GM23338 (cell line): ENCODE measurements at regions not wholly inside any gene's neighbourhood (a gene's known extent, or its start where the extent isn't known, plus 50 kb on each side); places are given as distances from the start of the nearest gene placed in this dataset.

Experiments used
- ATAC-seq: fragments of 200-7000 bp; cut with Tn5 transposase; 3 replicates; pipeline ENCODE4 v1.9.1; 2020
- DNase-seq: peaks from one replicate; pipeline ENCODE4 v3.0.0-alpha.2; 2015; ENCODE audit warnings: low spot score
- H2AFZ ChIP-seq: fragments of 200-600 bp; sonication (generic); 2 replicates; pipeline ENCODE4 v1.8.0; 2016; ENCODE audit warnings: antibody characterized with exemption, mild to moderate bottlenecking, moderate library complexity
- H3F3A ChIP-seq: fragments of 200-600 bp; sonication (generic); replicated peaks from 2 replicates; pipeline ENCODE4 v1.8.0; 2017; ENCODE audit warnings: antibody characterized with exemption, mixed run types, low read depth
- H3K27ac ChIP-seq: fragments of 200-600 bp; sonication (generic); 2 replicates; pipeline ENCODE4 v1.6.1; 2016; ENCODE audit warnings: low read depth
- H3K27me3 ChIP-seq: fragments of 200-600 bp; sonication (generic); 2 replicates; pipeline ENCODE4 v1.8.0; 2016; ENCODE audit warnings: mild to moderate bottlenecking, mixed run types, moderate library complexity; ENCODE audit not compliant: insufficient read depth
- H3K36me3 ChIP-seq: fragments of 200-600 bp; sonication (generic); 2 replicates; pipeline ENCODE4 v1.8.0; 2016; ENCODE audit warnings: mild to moderate bottlenecking; ENCODE audit not compliant: insufficient read depth
- H3K4me1 ChIP-seq: fragments of 200-600 bp; sonication (generic); 2 replicates; pipeline ENCODE4 v1.8.0; 2016; ENCODE audit warnings: mild to moderate bottlenecking, moderate library complexity; ENCODE audit not compliant: insufficient read depth
- H3K4me2 ChIP-seq: fragments of 200-600 bp; sonication (generic); 2 replicates; pipeline ENCODE4 v1.7.1; 2017; ENCODE audit warnings: mixed run types
- H3K4me3 ChIP-seq: fragments of 200-600 bp; sonication (generic); 2 replicates; pipeline ENCODE4 v1.6.1; 2016; ENCODE audit warnings: mixed run types
- H3K79me2 ChIP-seq: fragments of 200-600 bp; sonication (generic); replicated peaks from 2 replicates; pipeline ENCODE4 v1.8.0; 2017; ENCODE audit warnings: mild to moderate bottlenecking; ENCODE audit not compliant: insufficient read depth
- H3K9me2 ChIP-seq: fragments of 200-600 bp; sonication (generic); 2 replicates; pipeline ENCODE4 v1.8.0; 2017; ENCODE audit not compliant: insufficient read depth
- H4K20me1 ChIP-seq: fragments of 200-600 bp; sonication (generic); replicated peaks from 2 replicates; pipeline ENCODE4 v1.8.0; 2017; ENCODE audit warnings: mild to moderate bottlenecking; ENCODE audit not compliant: insufficient read depth
- H3K27ac Mint-ChIP-seq: 2 replicates; pipeline ENCODE4 v1.8.0; 2020; ENCODE audit warnings: inconsistent platforms, mild to moderate bottlenecking, moderate library complexity, mixed read lengths
- H3K27me3 Mint-ChIP-seq: 3 replicates; pipeline ENCODE4 v1.8.0; 2022; ENCODE audit warnings: low read depth, mild to moderate bottlenecking, moderate library complexity, mixed read lengths, inconsistent platforms; ENCODE audit not compliant: insufficient read depth, poor library complexity
- H3K36me3 Mint-ChIP-seq: 3 replicates; pipeline ENCODE4 v1.8.0; 2021; ENCODE audit warnings: low read depth, mild to moderate bottlenecking, inconsistent platforms, moderate library complexity, mixed read lengths
- H3K4me1 Mint-ChIP-seq: 3 replicates; pipeline ENCODE4 v1.8.0; 2020; ENCODE audit warnings: mild to moderate bottlenecking, inconsistent platforms, mixed read lengths
- H3K4me3 Mint-ChIP-seq: 3 replicates; pipeline ENCODE4 v1.8.0; 2021; ENCODE audit warnings: moderate library complexity, mild to moderate bottlenecking, inconsistent platforms, mixed read lengths
- H3K9me3 Mint-ChIP-seq: 3 replicates; pipeline ENCODE4 v1.8.0; 2020; ENCODE audit warnings: moderate library complexity, mild to moderate bottlenecking, inconsistent platforms, mixed read lengths
- CREB1 ChIP-seq: fragments of 250-450 bp; sonication (Bioruptor Pico); IDR thresholded peaks from 2 replicates; pipeline ENCODE4 v1.5.0; 2020; ENCODE audit warnings: low read depth, mild to moderate bottlenecking, moderate library complexity
- EZH2 ChIP-seq: fragments of 200-600 bp; sonication (generic); IDR thresholded peaks from one replicate; pipeline ENCODE4 v1.8.0; 2017; ENCODE audit warnings: antibody characterized with exemption, mild to moderate bottlenecking, low read depth; ENCODE audit not compliant: unreplicated experiment
- EZH2phosphoT487 ChIP-seq: fragments of 200-600 bp; sonication (generic); IDR thresholded peaks from one replicate; pipeline ENCODE4 v1.8.1; 2018; ENCODE audit warnings: antibody characterized with exemption; ENCODE audit not compliant: unreplicated experiment
- JUNB ChIP-seq: IDR thresholded peaks from one replicate; pipeline ENCODE4 v1.6.1; 2016; ENCODE audit warnings: antibody characterized with exemption; ENCODE audit not compliant: unreplicated experiment
- NANOG ChIP-seq: IDR thresholded peaks from 2 replicates; pipeline ENCODE4 v1.6.1; 2016; ENCODE audit warnings: antibody characterized with exemption, borderline replicate concordance
- POLR2AphosphoS5 ChIP-seq: IDR thresholded peaks from 2 replicates; pipeline ENCODE4 v1.6.1; 2016; ENCODE audit warnings: antibody characterized with exemption, low read depth
- STAT1 ChIP-seq: IDR thresholded peaks from one replicate; pipeline ENCODE4 v1.6.1; 2016; ENCODE audit warnings: antibody characterized with exemption; ENCODE audit not compliant: unreplicated experiment
- ZNF114 ChIP-seq: fragments of 250-450 bp; sonication (Bioruptor Pico); IDR thresholded peaks from 2 replicates; pipeline ENCODE4 v1.5.0; 2020; ENCODE audit warnings: mild to moderate bottlenecking, moderate library complexity
- ZNF331 ChIP-seq: fragments of 250-450 bp; sonication (Bioruptor Pico); IDR thresholded peaks from 2 replicates; pipeline ENCODE4 v1.5.0; 2020; ENCODE audit warnings: low read depth, mild to moderate bottlenecking, moderate library complexity
- TF ChIP-seq, protein P1 (sequence below), 2 experiments: fragments of 200-600 bp in 1 of 2; sonication (generic) in 1 of 2; conservative IDR thresholded peaks; 2 replicates each; pipeline versions ENCODE4 v1.5.1 to v1.6.1; 2016 to 2017; ENCODE audit warnings: antibody characterized with exemption in 2 of 2, low read depth in 2 of 2, mild to moderate bottlenecking in 2 of 2, moderate library complexity in 1 of 2
- TF ChIP-seq, protein P2 (sequence below): fragments of 250-450 bp; sonication (Bioruptor Pico); IDR thresholded peaks from 2 replicates; pipeline ENCODE4 v1.5.0; 2020; ENCODE audit warnings: mild to moderate bottlenecking, moderate library complexity
- TF ChIP-seq, protein P3 (sequence below): IDR thresholded peaks from one replicate; pipeline ENCODE4 v1.6.1; 2018; ENCODE audit warnings: antibody characterized with exemption; ENCODE audit not compliant: unreplicated experiment
- TF ChIP-seq, protein P4 (sequence below): IDR thresholded peaks from 2 replicates; pipeline ENCODE4 v1.6.1; 2016; ENCODE audit warnings: antibody characterized with exemption

DNA sequence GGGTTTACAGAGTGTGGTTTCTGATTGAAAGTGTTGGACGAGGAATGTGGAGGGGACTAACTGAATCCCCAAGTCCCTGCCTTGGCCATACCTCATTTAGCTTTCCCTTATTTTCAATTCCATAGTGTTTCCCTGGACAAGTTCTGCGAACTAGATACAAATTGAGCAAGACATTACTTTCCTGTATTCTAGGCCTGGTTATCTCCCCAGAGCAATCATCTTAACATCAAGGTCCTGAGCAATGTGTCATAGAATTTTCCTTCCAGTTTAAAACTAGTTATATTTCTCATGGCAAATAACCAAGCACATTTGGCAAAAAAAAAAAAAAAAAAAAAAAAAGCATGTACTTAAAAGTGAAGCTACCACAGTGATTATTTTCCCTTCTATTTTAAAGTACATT is 330.1 kb downstream of the CDH11 start:
- Histone ChIP-seq H3K27ac (no peak overlapping the region), H3K4me2 (no peak overlapping the region), H3K27me3 (no peaks in the 10 kb centered on the region), H3K4me1 (no peaks in the 10 kb centered on the region), H3K36me3 (no peaks in the 10 kb centered on the region), H4K20me1 (no peaks in the 10 kb centered on the region), H3K79me2 (no peaks in the 10 kb centered on the region), H2AFZ (no peak overlapping the region), H3F3A (no peaks in the 10 kb centered on the region), H3K9me2 (no peaks in the 10 kb centered on the region), H3K4me3 (no peak overlapping the region)
- H3K27me3 Mint-ChIP-seq: no peaks in the 10 kb centered on the region
- DNase-seq (no peak), ATAC-seq (no peak)
- H3K9me3 Mint-ChIP-seq: no peaks in the 10 kb centered on the region; the same call in 2 of the 3 replicates
- no peak overlapping the region for H3K4me3 Mint-ChIP-seq
- no peaks in the 10 kb centered on the region for H3K4me1 Mint-ChIP-seq
- H3K36me3 Mint-ChIP-seq: no peaks in the 10 kb centered on the region
- H3K27ac Mint-ChIP-seq: no peak overlapping the region
- TF ChIP-seq POLR2AphosphoS5 (no peak), ZNF114 (CRISPR knock-in tag) (no peak), EZH2phosphoT487 (no peak), STAT1 (no peak), CREB1 (CRISPR knock-in tag) (no peak), NANOG (no peak), JUNB (no peak), ZNF331 (no peak), EZH2 (no peak)
- TF ChIP-seq, protein P1, sequence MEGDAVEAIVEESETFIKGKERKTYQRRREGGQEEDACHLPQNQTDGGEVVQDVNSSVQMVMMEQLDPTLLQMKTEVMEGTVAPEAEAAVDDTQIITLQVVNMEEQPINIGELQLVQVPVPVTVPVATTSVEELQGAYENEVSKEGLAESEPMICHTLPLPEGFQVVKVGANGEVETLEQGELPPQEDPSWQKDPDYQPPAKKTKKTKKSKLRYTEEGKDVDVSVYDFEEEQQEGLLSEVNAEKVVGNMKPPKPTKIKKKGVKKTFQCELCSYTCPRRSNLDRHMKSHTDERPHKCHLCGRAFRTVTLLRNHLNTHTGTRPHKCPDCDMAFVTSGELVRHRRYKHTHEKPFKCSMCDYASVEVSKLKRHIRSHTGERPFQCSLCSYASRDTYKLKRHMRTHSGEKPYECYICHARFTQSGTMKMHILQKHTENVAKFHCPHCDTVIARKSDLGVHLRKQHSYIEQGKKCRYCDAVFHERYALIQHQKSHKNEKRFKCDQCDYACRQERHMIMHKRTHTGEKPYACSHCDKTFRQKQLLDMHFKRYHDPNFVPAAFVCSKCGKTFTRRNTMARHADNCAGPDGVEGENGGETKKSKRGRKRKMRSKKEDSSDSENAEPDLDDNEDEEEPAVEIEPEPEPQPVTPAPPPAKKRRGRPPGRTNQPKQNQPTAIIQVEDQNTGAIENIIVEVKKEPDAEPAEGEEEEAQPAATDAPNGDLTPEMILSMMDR (conservative IDR thresholded peaks at IDR 0.05; ENCODE audit: low read depth in 2 of 2): no peak
- TF ChIP-seq, protein P2, sequence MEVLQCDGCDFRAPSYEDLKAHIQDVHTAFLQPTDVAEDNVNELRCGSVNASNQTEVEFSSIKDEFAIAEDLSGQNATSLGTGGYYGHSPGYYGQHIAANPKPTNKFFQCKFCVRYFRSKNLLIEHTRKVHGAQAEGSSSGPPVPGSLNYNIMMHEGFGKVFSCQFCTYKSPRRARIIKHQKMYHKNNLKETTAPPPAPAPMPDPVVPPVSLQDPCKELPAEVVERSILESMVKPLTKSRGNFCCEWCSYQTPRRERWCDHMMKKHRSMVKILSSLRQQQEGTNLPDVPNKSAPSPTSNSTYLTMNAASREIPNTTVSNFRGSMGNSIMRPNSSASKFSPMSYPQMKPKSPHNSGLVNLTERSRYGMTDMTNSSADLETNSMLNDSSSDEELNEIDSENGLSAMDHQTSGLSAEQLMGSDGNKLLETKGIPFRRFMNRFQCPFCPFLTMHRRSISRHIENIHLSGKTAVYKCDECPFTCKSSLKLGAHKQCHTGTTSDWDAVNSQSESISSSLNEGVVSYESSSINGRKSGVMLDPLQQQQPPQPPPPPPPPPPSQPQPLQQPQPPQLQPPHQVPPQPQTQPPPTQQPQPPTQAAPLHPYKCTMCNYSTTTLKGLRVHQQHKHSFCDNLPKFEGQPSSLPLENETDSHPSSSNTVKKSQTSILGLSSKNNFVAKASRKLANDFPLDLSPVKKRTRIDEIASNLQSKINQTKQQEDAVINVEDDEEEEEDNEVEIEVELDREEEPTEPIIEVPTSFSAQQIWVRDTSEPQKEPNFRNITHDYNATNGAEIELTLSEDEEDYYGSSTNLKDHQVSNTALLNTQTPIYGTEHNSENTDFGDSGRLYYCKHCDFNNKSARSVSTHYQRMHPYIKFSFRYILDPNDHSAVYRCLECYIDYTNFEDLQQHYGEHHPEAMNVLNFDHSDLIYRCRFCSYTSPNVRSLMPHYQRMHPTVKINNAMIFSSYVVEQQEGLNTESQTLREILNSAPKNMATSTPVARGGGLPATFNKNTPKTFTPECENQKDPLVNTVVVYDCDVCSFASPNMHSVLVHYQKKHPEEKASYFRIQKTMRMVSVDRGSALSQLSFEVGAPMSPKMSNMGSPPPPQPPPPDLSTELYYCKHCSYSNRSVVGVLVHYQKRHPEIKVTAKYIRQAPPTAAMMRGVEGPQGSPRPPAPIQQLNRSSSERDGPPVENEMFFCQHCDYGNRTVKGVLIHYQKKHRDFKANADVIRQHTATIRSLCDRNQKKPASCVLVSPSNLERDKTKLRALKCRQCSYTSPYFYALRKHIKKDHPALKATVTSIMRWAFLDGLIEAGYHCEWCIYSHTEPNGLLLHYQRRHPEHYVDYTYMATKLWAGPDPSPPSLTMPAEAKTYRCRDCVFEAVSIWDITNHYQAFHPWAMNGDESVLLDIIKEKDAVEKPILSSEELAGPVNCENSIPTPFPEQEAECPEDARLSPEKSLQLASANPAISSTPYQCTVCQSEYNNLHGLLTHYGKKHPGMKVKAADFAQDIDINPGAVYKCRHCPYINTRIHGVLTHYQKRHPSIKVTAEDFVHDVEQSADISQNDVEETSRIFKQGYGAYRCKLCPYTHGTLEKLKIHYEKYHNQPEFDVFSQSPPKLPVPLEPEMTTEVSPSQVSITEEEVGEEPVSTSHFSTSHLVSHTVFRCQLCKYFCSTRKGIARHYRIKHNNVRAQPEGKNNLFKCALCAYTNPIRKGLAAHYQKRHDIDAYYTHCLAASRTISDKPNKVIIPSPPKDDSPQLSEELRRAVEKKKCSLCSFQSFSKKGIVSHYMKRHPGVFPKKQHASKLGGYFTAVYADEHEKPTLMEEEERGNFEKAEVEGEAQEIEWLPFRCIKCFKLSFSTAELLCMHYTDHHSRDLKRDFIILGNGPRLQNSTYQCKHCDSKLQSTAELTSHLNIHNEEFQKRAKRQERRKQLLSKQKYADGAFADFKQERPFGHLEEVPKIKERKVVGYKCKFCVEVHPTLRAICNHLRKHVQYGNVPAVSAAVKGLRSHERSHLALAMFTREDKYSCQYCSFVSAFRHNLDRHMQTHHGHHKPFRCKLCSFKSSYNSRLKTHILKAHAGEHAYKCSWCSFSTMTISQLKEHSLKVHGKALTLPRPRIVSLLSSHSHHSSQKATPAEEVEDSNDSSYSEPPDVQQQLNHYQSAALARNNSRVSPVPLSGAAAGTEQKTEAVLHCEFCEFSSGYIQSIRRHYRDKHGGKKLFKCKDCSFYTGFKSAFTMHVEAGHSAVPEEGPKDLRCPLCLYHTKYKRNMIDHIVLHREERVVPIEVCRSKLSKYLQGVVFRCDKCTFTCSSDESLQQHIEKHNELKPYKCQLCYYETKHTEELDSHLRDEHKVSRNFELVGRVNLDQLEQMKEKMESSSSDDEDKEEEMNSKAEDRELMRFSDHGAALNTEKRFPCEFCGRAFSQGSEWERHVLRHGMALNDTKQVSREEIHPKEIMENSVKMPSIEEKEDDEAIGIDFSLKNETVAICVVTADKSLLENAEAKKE (CRISPR knock-in tag): no peak
- TF ChIP-seq, protein P3, sequence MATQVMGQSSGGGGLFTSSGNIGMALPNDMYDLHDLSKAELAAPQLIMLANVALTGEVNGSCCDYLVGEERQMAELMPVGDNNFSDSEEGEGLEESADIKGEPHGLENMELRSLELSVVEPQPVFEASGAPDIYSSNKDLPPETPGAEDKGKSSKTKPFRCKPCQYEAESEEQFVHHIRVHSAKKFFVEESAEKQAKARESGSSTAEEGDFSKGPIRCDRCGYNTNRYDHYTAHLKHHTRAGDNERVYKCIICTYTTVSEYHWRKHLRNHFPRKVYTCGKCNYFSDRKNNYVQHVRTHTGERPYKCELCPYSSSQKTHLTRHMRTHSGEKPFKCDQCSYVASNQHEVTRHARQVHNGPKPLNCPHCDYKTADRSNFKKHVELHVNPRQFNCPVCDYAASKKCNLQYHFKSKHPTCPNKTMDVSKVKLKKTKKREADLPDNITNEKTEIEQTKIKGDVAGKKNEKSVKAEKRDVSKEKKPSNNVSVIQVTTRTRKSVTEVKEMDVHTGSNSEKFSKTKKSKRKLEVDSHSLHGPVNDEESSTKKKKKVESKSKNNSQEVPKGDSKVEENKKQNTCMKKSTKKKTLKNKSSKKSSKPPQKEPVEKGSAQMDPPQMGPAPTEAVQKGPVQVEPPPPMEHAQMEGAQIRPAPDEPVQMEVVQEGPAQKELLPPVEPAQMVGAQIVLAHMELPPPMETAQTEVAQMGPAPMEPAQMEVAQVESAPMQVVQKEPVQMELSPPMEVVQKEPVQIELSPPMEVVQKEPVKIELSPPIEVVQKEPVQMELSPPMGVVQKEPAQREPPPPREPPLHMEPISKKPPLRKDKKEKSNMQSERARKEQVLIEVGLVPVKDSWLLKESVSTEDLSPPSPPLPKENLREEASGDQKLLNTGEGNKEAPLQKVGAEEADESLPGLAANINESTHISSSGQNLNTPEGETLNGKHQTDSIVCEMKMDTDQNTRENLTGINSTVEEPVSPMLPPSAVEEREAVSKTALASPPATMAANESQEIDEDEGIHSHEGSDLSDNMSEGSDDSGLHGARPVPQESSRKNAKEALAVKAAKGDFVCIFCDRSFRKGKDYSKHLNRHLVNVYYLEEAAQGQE: no peak
- TF ChIP-seq, protein P4, sequence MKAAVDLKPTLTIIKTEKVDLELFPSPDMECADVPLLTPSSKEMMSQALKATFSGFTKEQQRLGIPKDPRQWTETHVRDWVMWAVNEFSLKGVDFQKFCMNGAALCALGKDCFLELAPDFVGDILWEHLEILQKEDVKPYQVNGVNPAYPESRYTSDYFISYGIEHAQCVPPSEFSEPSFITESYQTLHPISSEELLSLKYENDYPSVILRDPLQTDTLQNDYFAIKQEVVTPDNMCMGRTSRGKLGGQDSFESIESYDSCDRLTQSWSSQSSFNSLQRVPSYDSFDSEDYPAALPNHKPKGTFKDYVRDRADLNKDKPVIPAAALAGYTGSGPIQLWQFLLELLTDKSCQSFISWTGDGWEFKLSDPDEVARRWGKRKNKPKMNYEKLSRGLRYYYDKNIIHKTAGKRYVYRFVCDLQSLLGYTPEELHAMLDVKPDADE: no peak
